ENCODE measurements at regions not wholly inside any gene's neighbourhood (a gene's known extent, or its start where the extent isn't known, plus 50 kb on each side); places are given as distances from the start of the nearest gene placed in this dataset.
"Not testable (repeated sequence)": the region's sequence is repeated elsewhere in the genome, so short reads cannot be mapped to it uniquely, and the experiment has no call there.

DNA sequence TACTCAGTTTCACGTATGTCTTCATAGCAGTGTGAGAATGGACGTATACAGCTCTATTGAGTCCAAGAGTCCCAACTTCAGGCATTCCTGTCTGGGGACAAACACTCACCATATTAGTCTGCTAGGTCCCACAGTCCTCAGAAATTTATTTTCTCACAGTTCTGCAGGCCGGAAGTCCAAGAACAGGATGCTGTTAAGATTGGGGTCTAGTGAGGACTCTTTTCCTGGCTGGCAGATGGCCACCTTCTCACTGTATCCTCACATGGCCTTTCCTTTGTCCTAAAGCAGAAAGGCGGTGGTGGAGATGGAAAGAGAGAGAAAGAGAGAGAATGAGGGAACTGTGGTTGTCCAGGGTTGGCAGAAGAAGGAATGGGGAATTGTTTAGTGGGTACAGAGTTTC lies 82.0 kb upstream of the PRKX start:
- H3K9me3 Mint-ChIP-seq, H3K27me3 Mint-ChIP-seq, DNase-seq, H3K4me1 Mint-ChIP-seq, POLR2A ChIA-PET, H3K4me3 Mint-ChIP-seq, H3K36me3 Mint-ChIP-seq, ATAC-seq: not testable (repeated sequence)
- H3K27ac Mint-ChIP-seq = peak overlapping the region in 2 of 10 donors; percentile 30 to 44

DNA sequence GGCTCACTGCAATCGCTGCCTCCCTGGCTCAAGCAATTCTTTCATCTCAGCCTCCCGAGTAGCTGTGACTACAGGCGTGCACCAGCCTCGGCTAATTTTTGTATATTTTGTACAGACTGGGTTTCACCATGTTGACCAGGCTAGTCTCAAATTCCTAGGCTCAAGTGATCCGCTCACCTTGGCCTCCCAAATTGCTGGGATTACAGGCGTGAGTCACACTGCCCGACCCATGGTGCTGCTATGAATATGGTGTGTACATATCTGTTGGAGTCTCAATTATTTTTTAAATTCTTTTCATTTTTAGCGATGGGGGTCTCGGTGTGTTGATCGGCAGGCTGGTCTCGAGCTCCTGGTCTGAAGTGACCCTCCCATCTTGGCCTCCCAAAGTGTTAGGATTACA lies 78.0 kb upstream of the PRKX start:
- no peaks in the 10 kb centered on the region for H3K9me3 Mint-ChIP-seq
- DNase-seq (no peak), ATAC-seq (no peak)
- no peaks in the 10 kb centered on the region for H3K36me3 Mint-ChIP-seq
- peaks cover 0 to 9% (median 2%) of the 10 kb centered on the region in 5 donors for H3K27me3 Mint-ChIP-seq
- H3K4me3 Mint-ChIP-seq = no peak overlapping the region
- H3K27ac Mint-ChIP-seq = no peak overlapping the region
- peaks cover 0 to 4% (median 0%) of the 10 kb centered on the region in 4 donors for H3K4me1 Mint-ChIP-seq
- POLR2A ChIA-PET = no interaction called here

DNA sequence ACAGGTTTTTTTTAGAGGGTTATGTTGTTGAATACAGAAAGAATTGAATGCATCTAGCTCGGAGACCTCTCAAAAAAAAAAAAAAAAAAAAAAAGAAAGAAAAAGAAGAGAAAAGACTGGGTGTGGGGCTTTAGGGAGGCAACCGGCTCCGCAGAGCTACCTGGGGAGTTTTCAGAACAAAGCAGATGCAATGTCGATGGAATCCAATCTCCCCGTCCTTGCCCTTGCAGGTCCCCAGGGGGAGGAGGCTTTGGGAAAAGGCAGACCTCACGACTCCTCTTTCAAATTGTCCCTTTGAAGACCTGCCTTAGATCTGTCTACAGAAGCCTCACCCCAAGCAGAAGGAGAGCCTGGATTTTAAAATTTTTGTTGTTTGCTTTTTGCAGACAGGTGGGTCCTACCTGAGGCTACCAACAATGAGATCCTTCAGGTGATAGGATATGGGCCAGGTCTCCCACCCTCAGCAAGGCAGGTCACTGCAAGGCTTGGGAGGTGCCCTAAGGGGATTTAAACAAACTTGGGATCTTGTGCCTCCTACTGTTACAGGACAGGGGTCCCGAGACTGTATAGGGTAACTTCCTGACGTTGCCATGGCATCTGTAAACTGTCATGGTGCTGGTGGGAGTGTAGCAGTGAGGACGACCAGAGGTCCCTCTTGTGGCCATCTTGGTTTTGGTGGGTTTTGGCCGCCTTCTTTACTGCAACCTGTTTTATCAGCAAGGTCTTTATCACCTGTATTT lies 75.2 kb upstream of the PRKX start:
- POLR2A ChIA-PET = no interaction called here
- peaks cover 0 to 4% (median 1%) of the 10 kb centered on the region in 3 donors for H3K36me3 Mint-ChIP-seq
- DNase-seq (peak in 5 of 10 donors; percentile 3 to 36 (median 29)), ATAC-seq (peak in 1 of 2 donors; percentile 36)
- H3K27ac Mint-ChIP-seq = peak overlapping the region in 3 of 10 donors; percentile 6 to 65 (median 60)
- H3K27me3 Mint-ChIP-seq = no peaks in the 10 kb centered on the region
- H3K9me3 Mint-ChIP-seq = peaks cover 0 to 15% (median 0%) of the 10 kb centered on the region in 9 donors
- H3K4me1 Mint-ChIP-seq = peaks cover 0 to 4% (median 0%) of the 10 kb centered on the region in 4 donors
- peak overlapping the region in 2 of 10 donors; percentile 5 to 24 for H3K4me3 Mint-ChIP-seq

DNA sequence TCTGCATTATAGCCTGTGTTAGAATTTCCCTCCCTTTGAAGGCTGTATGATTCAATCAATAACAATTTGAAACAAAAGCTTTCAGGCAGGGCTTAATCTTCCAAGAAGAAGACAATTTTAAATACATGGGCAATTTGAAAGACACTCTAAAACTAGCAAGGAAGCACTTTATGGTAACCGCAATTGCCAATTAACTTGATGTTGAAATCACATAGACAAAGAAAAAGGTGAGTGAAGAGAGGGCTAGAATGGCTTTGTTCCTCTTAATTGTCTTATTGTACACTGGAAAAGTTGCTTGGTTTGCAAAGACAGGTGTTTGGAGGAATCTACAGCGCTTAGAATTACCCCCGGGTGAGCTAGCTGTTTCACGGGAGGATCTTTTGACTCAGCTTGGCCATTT lies 74.4 kb upstream of the PRKX start:
- no peaks in the 10 kb centered on the region for H3K27me3 Mint-ChIP-seq
- H3K4me1 Mint-ChIP-seq = peaks cover 0 to 4% (median 0%) of the 10 kb centered on the region in 4 donors
- POLR2A ChIA-PET = no interaction called here
- H3K27ac Mint-ChIP-seq = peak overlapping the region in 2 of 10 donors; percentile 45 to 60
- peaks cover 0 to 15% (median 0%) of the 10 kb centered on the region in 9 donors for H3K9me3 Mint-ChIP-seq
- ATAC-seq = no peak
- peaks cover 0 to 4% (median 1%) of the 10 kb centered on the region in 3 donors for H3K36me3 Mint-ChIP-seq
- no peak overlapping the region for H3K4me3 Mint-ChIP-seq
- no peak for DNase-seq

DNA sequence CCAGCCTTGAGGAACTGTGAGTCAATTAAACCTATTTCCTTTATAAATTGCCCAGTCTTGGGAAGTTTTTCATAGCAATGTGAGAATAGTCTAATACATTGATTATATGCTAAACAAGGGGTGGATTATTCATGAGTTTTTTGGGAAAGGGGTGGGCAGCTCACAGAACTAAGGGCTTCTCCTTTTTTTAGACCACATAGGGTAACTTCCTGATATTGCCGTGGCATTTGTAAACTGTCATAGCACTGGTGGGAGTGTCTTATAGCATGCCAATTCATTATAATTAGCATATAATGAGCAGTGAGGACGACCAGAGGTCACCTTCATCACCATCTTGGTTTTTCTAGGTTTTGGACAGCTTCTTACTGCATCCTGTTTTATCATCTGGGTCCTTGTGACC lies 72.4 kb upstream of the PRKX start:
- H3K4me3 Mint-ChIP-seq, H3K27ac Mint-ChIP-seq, ATAC-seq, H3K4me1 Mint-ChIP-seq, DNase-seq, POLR2A ChIA-PET, H3K27me3 Mint-ChIP-seq: not testable (repeated sequence)
- Mint-ChIP-seq H3K36me3 (peaks cover 0 to 10% (median 1%) of the 10 kb centered on the region in 3 donors), H3K9me3 (peaks cover 0 to 15% (median 0%) of the 10 kb centered on the region in 9 donors)

DNA sequence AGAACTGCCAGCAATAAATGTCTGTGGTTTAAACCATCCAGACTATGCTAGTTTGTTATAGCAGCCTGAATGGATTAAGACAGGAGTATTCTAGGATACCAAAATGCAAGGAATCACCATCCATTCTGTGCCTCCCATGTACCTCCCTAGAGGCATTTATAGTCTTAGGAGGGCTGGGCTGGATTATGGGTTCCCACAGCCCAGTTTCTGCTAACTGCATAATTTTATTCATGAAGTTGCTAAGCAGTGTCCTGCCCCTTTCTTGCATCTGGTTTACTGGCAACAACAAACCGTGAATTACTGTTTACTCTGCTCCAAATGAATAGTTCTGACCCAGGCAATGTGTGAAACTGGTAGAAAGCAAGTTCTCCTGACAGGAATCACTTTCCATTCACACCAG lies 67.1 kb upstream of the PRKX start:
- Mint-ChIP-seq H3K4me3 (no peak overlapping the region), H3K4me1 (peaks cover 0 to 4% (median 0%) of the 10 kb centered on the region in 4 donors), H3K27ac (no peak overlapping the region), H3K36me3 (peaks cover 0 to 10% (median 0%) of the 10 kb centered on the region in 3 donors), H3K9me3 (peaks cover 0 to 8% (median 0%) of the 10 kb centered on the region in 9 donors), H3K27me3 (no peaks in the 10 kb centered on the region)
- ATAC-seq (no peak), DNase-seq (no peak)
- POLR2A ChIA-PET = no interaction called here

DNA sequence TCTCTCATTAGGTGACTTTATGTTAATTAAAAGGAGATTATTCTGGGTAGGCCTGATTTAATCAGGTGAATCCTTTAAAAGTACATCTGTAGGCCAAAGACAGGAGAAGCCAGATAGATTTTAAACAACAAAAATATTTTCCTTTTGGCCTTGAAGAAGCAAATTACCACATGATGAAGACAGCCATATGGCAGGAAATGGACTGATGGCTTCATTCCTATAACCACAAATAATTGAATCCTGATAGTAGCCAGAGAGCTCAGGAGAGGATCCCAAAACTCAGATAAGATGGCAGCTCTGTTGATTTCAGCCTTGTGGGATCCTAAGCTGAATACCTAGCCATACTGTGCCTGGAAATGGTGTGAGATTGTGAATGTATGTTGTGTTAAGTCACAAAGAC lies 66.1 kb upstream of the PRKX start:
- no peak overlapping the region for H3K4me3 Mint-ChIP-seq
- H3K27ac Mint-ChIP-seq = no peak overlapping the region
- peaks cover 0 to 6% (median 0%) of the 10 kb centered on the region in 3 donors for H3K36me3 Mint-ChIP-seq
- no peaks in the 10 kb centered on the region for H3K27me3 Mint-ChIP-seq
- peaks cover 0 to 4% (median 0%) of the 10 kb centered on the region in 4 donors for H3K4me1 Mint-ChIP-seq
- ATAC-seq (no peak), DNase-seq (no peak)
- H3K9me3 Mint-ChIP-seq = peaks cover 0 to 2% (median 0%) of the 10 kb centered on the region in 9 donors
- POLR2A ChIA-PET = no interaction called here

DNA sequence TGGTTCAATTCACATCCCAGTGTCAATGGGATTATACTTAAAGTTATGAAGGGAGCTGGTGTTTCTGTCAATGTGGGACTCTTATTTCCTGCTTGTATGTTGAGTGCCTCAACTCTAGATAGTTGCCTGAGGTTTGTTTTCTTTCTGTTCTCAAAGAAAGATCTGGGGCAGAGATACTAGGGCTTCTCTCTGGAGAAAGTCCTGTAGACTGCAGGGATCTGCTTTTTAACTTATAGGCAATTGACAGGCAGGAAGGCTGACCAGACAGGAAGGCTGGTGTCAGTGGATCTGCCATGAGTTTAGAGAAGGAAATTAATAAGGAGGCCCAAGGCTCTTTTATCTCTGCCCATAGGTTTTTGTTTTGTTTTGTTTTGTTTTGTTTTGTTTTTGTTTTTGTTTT lies 64.0 kb upstream of the PRKX start:
- Mint-ChIP-seq H3K9me3 (peaks cover 0 to 3% (median 0%) of the 10 kb centered on the region in 9 donors), H3K27ac (peak overlapping the region in 1 of 10 donors; percentile 41), H3K27me3 (no peaks in the 10 kb centered on the region), H3K36me3 (peaks cover 0 to 6% (median 0%) of the 10 kb centered on the region in 3 donors), H3K4me3 (no peak overlapping the region), H3K4me1 (peaks cover 0 to 4% (median 0%) of the 10 kb centered on the region in 4 donors)
- POLR2A ChIA-PET = no interaction called here
- DNase-seq = no peak
- no peak for ATAC-seq

DNA sequence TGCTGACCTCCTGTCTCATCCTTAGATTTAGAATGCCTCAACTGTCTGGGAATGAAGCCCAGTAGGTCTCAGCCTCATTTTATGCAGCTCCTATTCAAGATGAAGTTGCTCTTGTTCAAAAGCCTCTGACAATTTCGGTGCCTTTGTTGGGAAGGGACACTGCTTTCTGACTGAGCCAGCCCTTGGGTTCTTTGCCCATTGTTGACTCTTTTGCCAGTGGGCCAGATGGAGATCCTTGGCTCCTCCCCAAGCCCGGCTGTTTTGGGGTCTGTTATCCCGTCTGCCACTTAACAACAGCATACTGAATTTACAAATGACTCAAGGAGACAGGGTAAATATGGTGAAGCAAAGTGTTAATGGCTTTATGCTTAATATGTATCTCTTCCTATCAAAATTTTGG lies 58.3 kb upstream of the PRKX start:
- POLR2A ChIA-PET = no interaction called here
- DNase-seq (no peak), ATAC-seq (no peak)
- Mint-ChIP-seq H3K4me3 (no peak overlapping the region), H3K9me3 (peaks cover 0 to 4% (median 0%) of the 10 kb centered on the region in 9 donors), H3K36me3 (no peaks in the 10 kb centered on the region), H3K4me1 (no peaks in the 10 kb centered on the region), H3K27me3 (no peaks in the 10 kb centered on the region), H3K27ac (no peak overlapping the region)

DNA sequence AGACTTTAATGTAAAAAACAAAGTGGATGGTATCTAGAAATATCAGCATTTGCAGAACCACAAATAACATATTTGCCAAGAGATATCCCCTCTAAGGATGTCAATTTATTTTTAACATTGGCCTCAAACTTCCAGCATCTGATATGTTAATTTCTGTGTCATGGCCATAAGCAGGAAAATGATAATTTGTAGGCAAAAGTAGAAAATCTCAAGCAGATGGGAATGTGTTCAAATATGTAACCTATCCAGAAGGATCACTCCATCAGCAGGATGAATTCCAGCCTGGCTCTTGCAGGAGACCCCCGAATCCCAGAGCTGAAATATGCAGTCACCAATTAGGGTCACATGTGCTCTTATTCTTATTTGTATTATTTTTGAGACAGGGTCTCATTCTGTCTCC lies 55.4 kb upstream of the PRKX start:
- H3K4me3 Mint-ChIP-seq = no peak overlapping the region
- peaks cover 0 to 4% (median 0%) of the 10 kb centered on the region in 3 donors for H3K36me3 Mint-ChIP-seq
- POLR2A ChIA-PET = no interaction called here
- DNase-seq (no peak), ATAC-seq (no peak)
- no peaks in the 10 kb centered on the region for H3K4me1 Mint-ChIP-seq
- peaks cover 0 to 3% (median 0%) of the 10 kb centered on the region in 5 donors for H3K27me3 Mint-ChIP-seq
- no peak overlapping the region for H3K27ac Mint-ChIP-seq
- H3K9me3 Mint-ChIP-seq = peaks cover 0 to 9% (median 1%) of the 10 kb centered on the region in 9 donors
